ENCODE measurements at regions not wholly inside any gene's neighbourhood (a gene's known extent, or its start where the extent isn't known, plus 50 kb on each side); places are given as distances from the start of the nearest gene placed in this dataset.

DNA sequence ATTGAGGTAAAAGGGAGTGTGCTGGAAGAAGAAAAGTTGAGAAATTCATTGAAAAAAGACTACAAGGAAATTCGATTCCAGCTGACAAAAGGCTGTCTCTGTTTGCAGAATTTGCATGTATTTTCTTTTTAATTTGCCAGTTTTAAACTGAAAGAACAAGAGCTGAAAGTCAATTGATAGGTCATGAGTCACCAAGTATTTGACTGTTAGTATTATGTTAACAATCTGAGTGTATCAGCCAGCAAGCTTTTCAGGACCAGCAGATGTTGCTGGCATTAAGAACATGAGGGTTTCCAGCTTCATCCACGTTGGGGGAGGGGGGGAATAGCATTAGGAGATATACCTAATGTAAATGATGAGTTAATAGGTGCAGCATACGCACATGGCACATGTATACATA, 726.7 kb downstream of the METTL15 start:
- TF ChIP-seq CTCF (IDR thresholded peaks at IDR 0.05; ENCODE audit: low read depth, low read length, poor library complexity, severe bottlenecking) (no peak), EZH2phosphoT487 (IDR thresholded peaks at IDR 0.05; ENCODE audit: borderline replicate concordance, low read length) (no peak)

All from DOHH2 (cell line).